ENCODE measurements at regions not wholly inside any gene's neighbourhood (a gene's known extent, or its start where the extent isn't known, plus 50 kb on each side); places are given as distances from the start of the nearest gene placed in this dataset.
"Not testable (repeated sequence)": the region's sequence is repeated elsewhere in the genome, so short reads cannot be mapped to it uniquely, and the experiment has no call there.

DNA sequence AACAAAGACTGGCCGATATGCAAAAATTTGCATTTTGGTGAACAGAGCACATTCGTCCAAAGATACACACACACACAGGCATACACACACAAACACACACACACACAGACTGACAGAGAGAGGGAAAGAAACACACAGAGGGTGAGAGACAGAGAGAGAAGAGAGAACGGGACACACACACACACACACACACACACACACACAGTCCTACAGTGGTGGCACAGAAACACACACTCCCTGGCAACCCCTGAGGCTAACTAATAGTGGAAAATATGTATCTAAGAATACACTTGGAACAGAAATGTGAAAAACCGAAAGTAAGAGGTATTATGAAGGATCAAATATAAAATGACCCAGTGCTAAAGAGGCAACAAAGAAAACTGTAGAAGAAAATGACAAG is 919.9 kb upstream of the DEFB115 start:
- TF ChIP-seq ZNF274 (IDR thresholded peaks at IDR 0.05; ENCODE audit: low read depth, low read length); YY1 (IDR thresholded peaks at IDR 0.05; ENCODE audit: insufficient read depth, insufficient read length): not testable (repeated sequence)

All from NT2/D1 (cell line).